ENCODE measurements at regions not wholly inside any gene's neighbourhood (a gene's known extent, or its start where the extent isn't known, plus 50 kb on each side); places are given as distances from the start of the nearest gene placed in this dataset.

DNA sequence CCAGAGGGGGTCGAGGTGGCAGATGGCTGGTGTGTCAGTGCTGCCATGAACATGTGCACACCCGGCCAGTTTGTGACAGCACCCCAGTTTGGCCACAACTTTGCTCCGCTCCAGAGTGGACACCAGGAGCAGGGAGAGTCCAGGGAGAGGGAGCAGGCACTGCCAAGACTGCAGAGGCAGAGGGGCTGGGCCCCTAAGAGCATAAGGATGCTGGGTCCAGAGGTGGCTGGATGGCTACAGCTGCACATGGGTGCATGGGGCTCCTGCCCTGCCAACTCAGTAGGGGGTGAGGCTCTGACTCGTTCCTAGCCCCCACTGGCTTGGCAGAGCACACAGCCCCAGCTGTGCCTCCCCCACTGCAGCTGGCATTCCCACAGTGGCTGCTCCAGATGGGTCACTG, 999.2 kb upstream of the CRIM1 start:
- H3K27me3 ChIP-seq (ENCODE audit: insufficient read depth, low read length, poor library complexity, severe bottlenecking), result no peaks in the 10 kb centered on the region
- no peaks in the 10 kb centered on the region for H3F3A ChIP-seq (ENCODE audit: low read depth)
- H3K79me2 ChIP-seq (ENCODE audit: insufficient read depth, low read length), result no peaks in the 10 kb centered on the region
- no peak overlapping the region for H3K9ac ChIP-seq (ENCODE audit: low read depth, low read length, poor library complexity, severe bottlenecking)
- H3K4me3 ChIP-seq (ENCODE audit: low read length, poor library complexity, severe bottlenecking), result no peak overlapping the region
- H3K4me2 ChIP-seq (ENCODE audit: low read depth, low read length, poor library complexity, severe bottlenecking), result no peak overlapping the region
- no peaks in the 10 kb centered on the region for H3K36me3 ChIP-seq (ENCODE audit: insufficient read depth, low read length)
- H2AFZ ChIP-seq (ENCODE audit: low read length), result no peak overlapping the region
- H3K9me2 ChIP-seq (replicated peaks; ENCODE audit: low read depth, low read length), result no peaks in the 10 kb centered on the region
- H3K9me3 ChIP-seq (ENCODE audit: insufficient read depth, low read depth, low read length), result no peaks in the 10 kb centered on the region; the same call in 1 of the 2 replicates
- no peak for TF ChIP-seq EZH2phosphoT487 (IDR thresholded peaks at IDR 0.05; ENCODE audit: borderline replicate concordance)
- TF ChIP-seq, protein P1, sequence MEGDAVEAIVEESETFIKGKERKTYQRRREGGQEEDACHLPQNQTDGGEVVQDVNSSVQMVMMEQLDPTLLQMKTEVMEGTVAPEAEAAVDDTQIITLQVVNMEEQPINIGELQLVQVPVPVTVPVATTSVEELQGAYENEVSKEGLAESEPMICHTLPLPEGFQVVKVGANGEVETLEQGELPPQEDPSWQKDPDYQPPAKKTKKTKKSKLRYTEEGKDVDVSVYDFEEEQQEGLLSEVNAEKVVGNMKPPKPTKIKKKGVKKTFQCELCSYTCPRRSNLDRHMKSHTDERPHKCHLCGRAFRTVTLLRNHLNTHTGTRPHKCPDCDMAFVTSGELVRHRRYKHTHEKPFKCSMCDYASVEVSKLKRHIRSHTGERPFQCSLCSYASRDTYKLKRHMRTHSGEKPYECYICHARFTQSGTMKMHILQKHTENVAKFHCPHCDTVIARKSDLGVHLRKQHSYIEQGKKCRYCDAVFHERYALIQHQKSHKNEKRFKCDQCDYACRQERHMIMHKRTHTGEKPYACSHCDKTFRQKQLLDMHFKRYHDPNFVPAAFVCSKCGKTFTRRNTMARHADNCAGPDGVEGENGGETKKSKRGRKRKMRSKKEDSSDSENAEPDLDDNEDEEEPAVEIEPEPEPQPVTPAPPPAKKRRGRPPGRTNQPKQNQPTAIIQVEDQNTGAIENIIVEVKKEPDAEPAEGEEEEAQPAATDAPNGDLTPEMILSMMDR (conservative IDR thresholded peaks at IDR 0.05; ENCODE audit: low read length), result no peak
- no peaks in the 10 kb centered on the region for H4K20me1 ChIP-seq (ENCODE audit: insufficient read depth, low read length, poor library complexity, severe bottlenecking)
- H3K4me1 ChIP-seq (ENCODE audit: insufficient read depth, low read length, poor library complexity, severe bottlenecking), result no peaks in the 10 kb centered on the region

DNA sequence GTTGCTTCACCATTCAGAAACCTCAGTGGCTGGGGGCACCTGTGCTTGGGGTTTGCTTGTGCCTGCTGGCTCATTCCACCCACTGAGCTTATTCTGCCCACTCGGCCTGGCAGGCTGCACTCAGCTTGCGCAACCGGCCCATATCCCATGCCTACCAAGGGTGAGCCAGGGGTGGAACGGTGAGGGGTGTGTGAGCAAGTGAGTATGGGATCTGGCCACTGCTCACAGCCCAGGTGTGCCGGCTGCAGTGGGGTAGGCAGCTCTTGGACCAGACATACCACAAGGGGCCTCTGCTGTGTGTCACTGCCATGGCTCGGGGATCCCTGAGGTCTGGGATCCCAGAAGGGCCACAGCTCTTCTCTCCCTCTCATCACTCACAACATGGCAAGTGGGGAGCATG, 1000.5 kb upstream of the CRIM1 start:
- Histone ChIP-seq H3K4me1 (ENCODE audit: insufficient read depth, low read length, poor library complexity, severe bottlenecking) (no peaks in the 10 kb centered on the region), H3K36me3 (ENCODE audit: insufficient read depth, low read length) (no peaks in the 10 kb centered on the region), H3K9me3 (ENCODE audit: insufficient read depth, low read depth, low read length) (no peaks in the 10 kb centered on the region; the same call in 1 of the 2 replicates), H3K4me3 (ENCODE audit: low read length, poor library complexity, severe bottlenecking) (no peak overlapping the region), H3F3A (ENCODE audit: low read depth) (no peaks in the 10 kb centered on the region), H3K27me3 (ENCODE audit: insufficient read depth, low read length, poor library complexity, severe bottlenecking) (no peaks in the 10 kb centered on the region), H3K79me2 (ENCODE audit: insufficient read depth, low read length) (no peaks in the 10 kb centered on the region), H3K9ac (ENCODE audit: low read depth, low read length, poor library complexity, severe bottlenecking) (no peak overlapping the region), H4K20me1 (ENCODE audit: insufficient read depth, low read length, poor library complexity, severe bottlenecking) (no peaks in the 10 kb centered on the region), H2AFZ (ENCODE audit: low read length) (no peak overlapping the region), H3K9me2 (replicated peaks; ENCODE audit: low read depth, low read length) (no peaks in the 10 kb centered on the region), H3K4me2 (ENCODE audit: low read depth, low read length, poor library complexity, severe bottlenecking) (no peak overlapping the region)
- TF ChIP-seq EZH2phosphoT487 (IDR thresholded peaks at IDR 0.05; ENCODE audit: borderline replicate concordance), result no peak
- TF ChIP-seq, protein P1 (conservative IDR thresholded peaks at IDR 0.05; ENCODE audit: low read length), result no peak

DNA sequence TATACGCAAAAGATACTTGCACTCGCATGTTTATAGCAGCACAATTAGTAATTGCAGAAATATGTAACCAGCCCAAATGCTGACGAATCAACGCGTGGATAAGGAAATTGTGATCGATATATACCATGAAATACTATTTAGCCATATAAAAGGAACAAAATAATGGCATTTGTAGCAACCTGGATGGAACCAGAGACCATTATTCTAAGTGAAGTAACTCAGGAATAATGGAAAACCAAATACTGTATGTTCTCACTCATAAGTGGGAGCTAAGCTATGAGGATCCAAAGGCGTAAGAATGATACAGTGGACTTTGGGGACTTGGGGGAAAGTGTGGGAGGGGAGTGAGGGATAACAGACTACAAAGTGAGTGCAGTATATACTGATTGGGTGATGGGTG, 1008.0 kb upstream of the CRIM1 start:
- Histone ChIP-seq H3K36me3 (ENCODE audit: insufficient read depth, low read length) (no peaks in the 10 kb centered on the region), H2AFZ (ENCODE audit: low read length) (no peak overlapping the region), H3K4me1 (ENCODE audit: insufficient read depth, low read length, poor library complexity, severe bottlenecking) (no peaks in the 10 kb centered on the region), H3K79me2 (ENCODE audit: insufficient read depth, low read length) (no peaks in the 10 kb centered on the region), H3K9me3 (ENCODE audit: insufficient read depth, low read depth, low read length) (no peaks in the 10 kb centered on the region), H3K4me3 (ENCODE audit: low read length, poor library complexity, severe bottlenecking) (no peak overlapping the region), H4K20me1 (ENCODE audit: insufficient read depth, low read length, poor library complexity, severe bottlenecking) (no peaks in the 10 kb centered on the region), H3K4me2 (ENCODE audit: low read depth, low read length, poor library complexity, severe bottlenecking) (no peak overlapping the region), H3K9ac (ENCODE audit: low read depth, low read length, poor library complexity, severe bottlenecking) (no peak overlapping the region), H3K9me2 (replicated peaks; ENCODE audit: low read depth, low read length) (no peaks in the 10 kb centered on the region), H3K27me3 (ENCODE audit: insufficient read depth, low read length, poor library complexity, severe bottlenecking) (no peaks in the 10 kb centered on the region), H3F3A (ENCODE audit: low read depth) (no peaks in the 10 kb centered on the region)
- TF ChIP-seq EZH2phosphoT487 (IDR thresholded peaks at IDR 0.05; ENCODE audit: borderline replicate concordance), result no peak
- TF ChIP-seq, protein P1 (conservative IDR thresholded peaks at IDR 0.05; ENCODE audit: low read length), result no peak
